K562 (cell line): ENCODE measurements at regions not wholly inside any gene's neighbourhood (a gene's known extent, or its start where the extent isn't known, plus 50 kb on each side); places are given as distances from the start of the nearest gene placed in this dataset.

Experiments
- EP300 ChIP-seq: IDR thresholded peaks from 2 replicates; pipeline ENCODE4 v1.6.1; 2012; ENCODE audit warnings: low read length, improper control_type of control experiment
- ESRRA ChIP-seq: fragments of 450-650 bp; IDR thresholded peaks from 2 replicates; pipeline ENCODE4 v1.6.1; 2014; ENCODE audit warnings: low read depth, mild to moderate bottlenecking, moderate library complexity, borderline replicate concordance
- NRF1 ChIP-seq, 2 experiments: fragments of 450-650 bp; IDR thresholded peaks in 1 of 2; conservative IDR thresholded peaks in 1 of 2; 2 replicates each; pipeline ENCODE4 v1.6.1; 2014; ENCODE audit warnings: mild to moderate bottlenecking in 2 of 2
- PHB ChIP-seq: fragments of 250-450 bp; sonication (Bioruptor Pico); IDR thresholded peaks from 2 replicates; pipeline ENCODE4 v1.5.0; 2021
- ZNF354B ChIP-seq: fragments of 250-450 bp; sonication (Bioruptor Pico); IDR thresholded peaks from 2 replicates; pipeline ENCODE4 v1.4.0; 2020
- TF ChIP-seq, protein P1 (sequence below), 3 experiments: IDR thresholded peaks in 2 of 3; conservative IDR thresholded peaks in 1 of 3; 2 replicates each; pipeline ENCODE4 v1.5.1; 2011 to 2012; ENCODE audit warnings: low read length in 3 of 3, mild to moderate bottlenecking in 3 of 3, control low read depth in 2 of 3, improper control_type of control experiment in 1 of 3, inconsistent platforms in 1 of 3, low read depth in 1 of 3, mixed read lengths in 1 of 3, moderate library complexity in 1 of 3; ENCODE audit not compliant: insufficient read depth in 2 of 3
- TF ChIP-seq, protein P2 (sequence below): fragments of 250-450 bp; sonication (Bioruptor Pico); IDR thresholded peaks from 2 replicates; pipeline ENCODE4 v1.8.0; 2022; ENCODE audit warnings: inconsistent platforms
- TF ChIP-seq, protein P3 (sequence below): sonication (generic); formaldehyde crosslinking; IDR thresholded peaks from 2 replicates; pipeline ENCODE4 v1.8.0; 2023; ENCODE audit warnings: mild to moderate bottlenecking, missing genetic modification reagents

DNA sequence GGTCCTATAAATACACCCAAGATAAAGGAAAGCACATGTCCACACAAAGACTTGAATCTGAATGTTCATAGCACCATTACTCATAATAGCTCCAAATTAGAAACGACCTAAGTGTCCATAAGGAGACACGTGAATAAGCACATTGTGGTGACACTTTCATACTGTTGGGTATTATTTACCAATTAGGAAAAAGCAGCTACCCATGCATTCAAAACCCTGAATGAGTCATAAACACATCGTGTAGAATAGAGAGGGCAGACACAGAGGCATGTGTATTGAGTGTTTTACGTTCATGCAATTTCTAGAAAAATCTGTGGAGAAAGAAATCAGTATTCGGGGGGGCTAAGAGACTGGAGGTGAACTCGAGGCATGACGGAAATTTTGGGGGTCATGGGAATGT, 396.7 kb downstream of the THBS2 start:
- no peak for TF ChIP-seq NRF1 (conservative IDR thresholded peaks at IDR 0.05 in 1 of 2, IDR thresholded peaks at IDR 0.05 in 1 of 2)
- TF ChIP-seq, protein P1, sequence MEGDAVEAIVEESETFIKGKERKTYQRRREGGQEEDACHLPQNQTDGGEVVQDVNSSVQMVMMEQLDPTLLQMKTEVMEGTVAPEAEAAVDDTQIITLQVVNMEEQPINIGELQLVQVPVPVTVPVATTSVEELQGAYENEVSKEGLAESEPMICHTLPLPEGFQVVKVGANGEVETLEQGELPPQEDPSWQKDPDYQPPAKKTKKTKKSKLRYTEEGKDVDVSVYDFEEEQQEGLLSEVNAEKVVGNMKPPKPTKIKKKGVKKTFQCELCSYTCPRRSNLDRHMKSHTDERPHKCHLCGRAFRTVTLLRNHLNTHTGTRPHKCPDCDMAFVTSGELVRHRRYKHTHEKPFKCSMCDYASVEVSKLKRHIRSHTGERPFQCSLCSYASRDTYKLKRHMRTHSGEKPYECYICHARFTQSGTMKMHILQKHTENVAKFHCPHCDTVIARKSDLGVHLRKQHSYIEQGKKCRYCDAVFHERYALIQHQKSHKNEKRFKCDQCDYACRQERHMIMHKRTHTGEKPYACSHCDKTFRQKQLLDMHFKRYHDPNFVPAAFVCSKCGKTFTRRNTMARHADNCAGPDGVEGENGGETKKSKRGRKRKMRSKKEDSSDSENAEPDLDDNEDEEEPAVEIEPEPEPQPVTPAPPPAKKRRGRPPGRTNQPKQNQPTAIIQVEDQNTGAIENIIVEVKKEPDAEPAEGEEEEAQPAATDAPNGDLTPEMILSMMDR (IDR thresholded peaks at IDR 0.05 in 2 of 3, conservative IDR thresholded peaks at IDR 0.05 in 1 of 3; ENCODE audit: insufficient read depth in 2 of 3, low read depth in 1 of 3, low read length in 3 of 3): no peak
- no peak for TF ChIP-seq EP300
- TF ChIP-seq, protein P2, sequence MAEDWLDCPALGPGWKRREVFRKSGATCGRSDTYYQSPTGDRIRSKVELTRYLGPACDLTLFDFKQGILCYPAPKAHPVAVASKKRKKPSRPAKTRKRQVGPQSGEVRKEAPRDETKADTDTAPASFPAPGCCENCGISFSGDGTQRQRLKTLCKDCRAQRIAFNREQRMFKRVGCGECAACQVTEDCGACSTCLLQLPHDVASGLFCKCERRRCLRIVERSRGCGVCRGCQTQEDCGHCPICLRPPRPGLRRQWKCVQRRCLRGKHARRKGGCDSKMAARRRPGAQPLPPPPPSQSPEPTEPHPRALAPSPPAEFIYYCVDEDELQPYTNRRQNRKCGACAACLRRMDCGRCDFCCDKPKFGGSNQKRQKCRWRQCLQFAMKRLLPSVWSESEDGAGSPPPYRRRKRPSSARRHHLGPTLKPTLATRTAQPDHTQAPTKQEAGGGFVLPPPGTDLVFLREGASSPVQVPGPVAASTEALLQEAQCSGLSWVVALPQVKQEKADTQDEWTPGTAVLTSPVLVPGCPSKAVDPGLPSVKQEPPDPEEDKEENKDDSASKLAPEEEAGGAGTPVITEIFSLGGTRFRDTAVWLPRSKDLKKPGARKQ (CRISPR knock-in tag): no peak
- no peak for TF ChIP-seq ZNF354B (CRISPR knock-in tag)
- TF ChIP-seq ESRRA: no peak
- TF ChIP-seq, protein P3, sequence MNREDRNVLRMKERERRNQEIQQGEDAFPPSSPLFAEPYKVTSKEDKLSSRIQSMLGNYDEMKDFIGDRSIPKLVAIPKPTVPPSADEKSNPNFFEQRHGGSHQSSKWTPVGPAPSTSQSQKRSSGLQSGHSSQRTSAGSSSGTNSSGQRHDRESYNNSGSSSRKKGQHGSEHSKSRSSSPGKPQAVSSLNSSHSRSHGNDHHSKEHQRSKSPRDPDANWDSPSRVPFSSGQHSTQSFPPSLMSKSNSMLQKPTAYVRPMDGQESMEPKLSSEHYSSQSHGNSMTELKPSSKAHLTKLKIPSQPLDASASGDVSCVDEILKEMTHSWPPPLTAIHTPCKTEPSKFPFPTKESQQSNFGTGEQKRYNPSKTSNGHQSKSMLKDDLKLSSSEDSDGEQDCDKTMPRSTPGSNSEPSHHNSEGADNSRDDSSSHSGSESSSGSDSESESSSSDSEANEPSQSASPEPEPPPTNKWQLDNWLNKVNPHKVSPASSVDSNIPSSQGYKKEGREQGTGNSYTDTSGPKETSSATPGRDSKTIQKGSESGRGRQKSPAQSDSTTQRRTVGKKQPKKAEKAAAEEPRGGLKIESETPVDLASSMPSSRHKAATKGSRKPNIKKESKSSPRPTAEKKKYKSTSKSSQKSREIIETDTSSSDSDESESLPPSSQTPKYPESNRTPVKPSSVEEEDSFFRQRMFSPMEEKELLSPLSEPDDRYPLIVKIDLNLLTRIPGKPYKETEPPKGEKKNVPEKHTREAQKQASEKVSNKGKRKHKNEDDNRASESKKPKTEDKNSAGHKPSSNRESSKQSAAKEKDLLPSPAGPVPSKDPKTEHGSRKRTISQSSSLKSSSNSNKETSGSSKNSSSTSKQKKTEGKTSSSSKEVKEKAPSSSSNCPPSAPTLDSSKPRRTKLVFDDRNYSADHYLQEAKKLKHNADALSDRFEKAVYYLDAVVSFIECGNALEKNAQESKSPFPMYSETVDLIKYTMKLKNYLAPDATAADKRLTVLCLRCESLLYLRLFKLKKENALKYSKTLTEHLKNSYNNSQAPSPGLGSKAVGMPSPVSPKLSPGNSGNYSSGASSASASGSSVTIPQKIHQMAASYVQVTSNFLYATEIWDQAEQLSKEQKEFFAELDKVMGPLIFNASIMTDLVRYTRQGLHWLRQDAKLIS: no peak
- no peak for TF ChIP-seq PHB (CRISPR knock-in tag)
